Bronchial epithelial cell (primary cell): ENCODE measurements at regions not wholly inside any gene's neighbourhood (a gene's known extent, or its start where the extent isn't known, plus 50 kb on each side); places are given as distances from the start of the nearest gene placed in this dataset.
"Not testable (repeated sequence)": the region's sequence is repeated elsewhere in the genome, so short reads cannot be mapped to it uniquely, and the experiment has no call there.

Experiments used
- DNase-seq: peaks from one replicate; pipeline ENCODE4 v3.0.0-alpha.2; 2010; ENCODE audit warnings: low read depth
- FAIRE-seq: peaks from 2 replicates; lab custom pipeline; 2011; peaks lifted over from hg19 to GRCh38; lab: Jason Lieb, UNC
- H3K27me3 ChIP-seq: 2 replicates; pipeline ENCODE4 v1.5.1; 2011; ENCODE audit warnings: low read length; ENCODE audit not compliant: control insufficient read depth, insufficient read depth
- H3K36me3 ChIP-seq: 2 replicates; pipeline ENCODE4 v1.5.1; 2011; ENCODE audit warnings: low read length; ENCODE audit not compliant: control insufficient read depth, insufficient read depth
- H3K4me3 ChIP-seq: 2 replicates; pipeline ENCODE4 v1.5.1; 2011; ENCODE audit warnings: mild to moderate bottlenecking, low read depth, low read length, control low read depth
- CTCF ChIP-seq: IDR thresholded peaks from 2 replicates; pipeline ENCODE4 v1.5.1; 2011; ENCODE audit warnings: mild to moderate bottlenecking, moderate library complexity, low read length, control low read depth, inconsistent platforms; ENCODE audit not compliant: insufficient read depth, severe bottlenecking

- H3K36me3 ChIP-seq: no peaks in the 10 kb centered on the region
- FAIRE-seq: peak; percentile 96
- no peaks in the 10 kb centered on the region for H3K27me3 ChIP-seq
- H3K4me3 ChIP-seq: no peak overlapping the region
- peak; percentile 84 for DNase-seq
- TF ChIP-seq CTCF: no peak
These were observed 77.8 kb downstream of the LHX9 start for GRCh38 chr1:197994907-197995407.

GRCh38 chr1:197995408-197996258, 78.5 kb downstream of the LHX9 start:
- Histone ChIP-seq H3K36me3 (no peaks in the 10 kb centered on the region), H3K27me3 (no peaks in the 10 kb centered on the region), H3K4me3 (no peak overlapping the region)
- DNase-seq: peak; percentile 70
- TF ChIP-seq CTCF: no peak
- FAIRE-seq: no peak

GRCh38 chr1:197996259-197996512, 79.0 kb downstream of the LHX9 start:
- H3K27me3 ChIP-seq, FAIRE-seq, H3K4me3 ChIP-seq, DNase-seq, H3K36me3 ChIP-seq: not testable (repeated sequence)

GRCh38 chr1:197998110-197998509, 80.9 kb downstream of the LHX9 start:
- no peak for TF ChIP-seq CTCF
- Histone ChIP-seq H3K4me3 (no peak overlapping the region), H3K36me3 (no peaks in the 10 kb centered on the region), H3K27me3 (no peaks in the 10 kb centered on the region)
- FAIRE-seq (no peak), DNase-seq (no peak)

GRCh38 chr1:198001776-198002408, 84.7 kb downstream of the LHX9 start:
- TF ChIP-seq CTCF: no peak
- Histone ChIP-seq H3K27me3 (no peaks in the 10 kb centered on the region), H3K36me3 (no peaks in the 10 kb centered on the region), H3K4me3 (no peak overlapping the region)
- no peak for FAIRE-seq
- DNase-seq: no peak

GRCh38 chr1:198003468-198003867, 86.3 kb downstream of the LHX9 start:
- no peaks in the 10 kb centered on the region for H3K27me3 ChIP-seq
- TF ChIP-seq CTCF: no peak
- H3K4me3 ChIP-seq: no peak overlapping the region
- no peak for DNase-seq
- FAIRE-seq: no peak
- no peaks in the 10 kb centered on the region for H3K36me3 ChIP-seq
